ENCODE measurements at regions not wholly inside any gene's neighbourhood (a gene's known extent, or its start where the extent isn't known, plus 50 kb on each side); places are given as distances from the start of the nearest gene placed in this dataset.

GRCh38 chr3:40624189-40624769 is 99.5 kb downstream of the ZNF621 start:
- TF ChIP-seq CTCF (IDR thresholded peaks at IDR 0.05) = no peak

- no peak for TF ChIP-seq CTCF (IDR thresholded peaks at IDR 0.05)
Observed at GRCh38 chr3:40627095-40627494, 102.3 kb downstream of the ZNF621 start.

- no peak for TF ChIP-seq CTCF (IDR thresholded peaks at IDR 0.05)
Observed at GRCh38 chr3:40628984-40629383, 104.2 kb downstream of the ZNF621 start.

- TF ChIP-seq CTCF (IDR thresholded peaks at IDR 0.05) = no peak
Observed at GRCh38 chr3:40631341-40631995, 106.7 kb downstream of the ZNF621 start.

GRCh38 chr3:40637906-40638305 is 113.1 kb downstream of the ZNF621 start:
- no peak for TF ChIP-seq CTCF (IDR thresholded peaks at IDR 0.05)

GRCh38 chr3:40639006-40639405 is 114.2 kb downstream of the ZNF621 start:
- TF ChIP-seq CTCF (IDR thresholded peaks at IDR 0.05) = no peak

GRCh38 chr3:40642812-40643211 is 118.1 kb downstream of the ZNF621 start:
- no peak for TF ChIP-seq CTCF (IDR thresholded peaks at IDR 0.05)

Measured in LNCAP (cell line).